HG03135 (cell line): ENCODE measurements at regions not wholly inside any gene's neighbourhood (a gene's known extent, or its start where the extent isn't known, plus 50 kb on each side); places are given as distances from the start of the nearest gene placed in this dataset.

Experiments used
- ATAC-seq: cut with Tn5 transposase; IDR thresholded peaks from one replicate; pipeline ENCODE4 v1.9.1; 2021; ENCODE audit warnings: mild to moderate bottlenecking, moderate library complexity; ENCODE audit not compliant: unreplicated experiment

DNA sequence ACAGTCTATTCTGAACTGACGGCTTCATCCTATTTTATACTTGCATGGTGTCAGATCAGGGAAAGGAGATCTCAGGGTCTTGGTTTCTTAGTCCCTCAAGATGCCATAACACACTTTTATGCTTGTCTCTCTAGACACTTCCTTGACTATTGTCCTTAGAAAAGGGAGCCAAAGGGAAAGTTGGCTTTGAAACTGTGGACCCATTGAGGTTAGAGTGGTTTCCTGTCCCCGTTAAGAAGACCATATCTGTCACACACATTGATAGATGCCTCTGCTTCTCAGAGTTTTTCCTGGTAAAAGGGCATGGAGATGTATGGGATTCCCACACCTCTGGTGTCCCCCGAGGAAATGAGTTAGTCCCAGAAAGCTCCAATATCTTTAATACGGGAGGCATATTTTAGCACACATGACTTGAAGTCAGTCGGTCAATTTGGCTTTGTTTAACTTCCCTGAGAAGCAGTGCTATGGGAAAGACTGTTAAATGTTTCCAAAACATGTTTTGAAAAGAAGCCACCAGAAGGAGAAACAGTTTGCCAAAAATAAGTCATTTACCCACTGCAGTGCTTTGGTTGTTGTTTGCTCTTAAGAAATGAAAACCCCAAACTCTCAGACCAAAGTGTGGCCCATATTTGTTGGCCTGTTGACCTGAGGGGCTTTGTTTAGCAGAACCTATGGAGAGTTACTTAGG, 133.4 kb upstream of the CXCR4 start:
- ATAC-seq = no peak

- no peak for ATAC-seq
These were observed 132.2 kb upstream of the CXCR4 start for GRCh38 chr2:136250131-136250530.

DNA sequence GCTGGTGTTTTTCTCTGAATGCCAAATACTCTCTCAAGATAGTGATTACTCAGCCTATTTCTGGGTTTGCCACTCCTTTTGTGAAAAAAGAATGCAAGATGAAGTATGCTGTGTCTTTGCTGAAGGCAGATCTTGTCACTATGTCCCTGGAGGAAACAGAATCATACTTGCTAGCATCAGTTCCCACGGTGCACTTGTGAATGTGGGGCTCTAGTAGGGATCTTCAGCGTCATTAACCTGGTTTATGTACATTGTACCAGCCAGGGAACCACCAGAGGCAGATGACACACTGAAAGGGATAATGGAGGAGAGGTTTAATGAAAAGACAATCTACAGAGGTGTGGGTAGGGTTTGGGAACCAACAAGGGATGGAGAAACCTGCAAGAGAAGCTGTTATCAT, 131.0 kb upstream of the CXCR4 start:
- ATAC-seq = no peak

DNA sequence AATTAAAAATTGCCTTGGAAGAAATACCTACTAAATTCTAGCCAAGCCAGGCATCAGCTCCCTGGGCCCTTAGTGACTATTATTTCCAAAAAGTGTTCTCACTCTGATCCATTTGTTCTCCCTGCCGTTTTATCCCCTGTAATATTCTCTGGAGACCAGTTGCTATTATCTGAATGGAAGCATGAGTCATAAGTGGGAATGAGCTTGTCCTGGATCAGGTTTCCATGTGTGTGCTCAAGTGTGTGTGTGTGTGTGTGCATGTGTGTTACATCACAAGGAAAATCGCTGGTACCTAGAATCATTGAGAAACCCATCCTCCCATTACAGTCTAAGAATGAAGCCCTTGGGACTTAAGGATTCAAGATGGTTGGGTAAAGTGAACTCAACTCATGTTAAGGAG, 130.3 kb upstream of the CXCR4 start:
- no peak for ATAC-seq

DNA sequence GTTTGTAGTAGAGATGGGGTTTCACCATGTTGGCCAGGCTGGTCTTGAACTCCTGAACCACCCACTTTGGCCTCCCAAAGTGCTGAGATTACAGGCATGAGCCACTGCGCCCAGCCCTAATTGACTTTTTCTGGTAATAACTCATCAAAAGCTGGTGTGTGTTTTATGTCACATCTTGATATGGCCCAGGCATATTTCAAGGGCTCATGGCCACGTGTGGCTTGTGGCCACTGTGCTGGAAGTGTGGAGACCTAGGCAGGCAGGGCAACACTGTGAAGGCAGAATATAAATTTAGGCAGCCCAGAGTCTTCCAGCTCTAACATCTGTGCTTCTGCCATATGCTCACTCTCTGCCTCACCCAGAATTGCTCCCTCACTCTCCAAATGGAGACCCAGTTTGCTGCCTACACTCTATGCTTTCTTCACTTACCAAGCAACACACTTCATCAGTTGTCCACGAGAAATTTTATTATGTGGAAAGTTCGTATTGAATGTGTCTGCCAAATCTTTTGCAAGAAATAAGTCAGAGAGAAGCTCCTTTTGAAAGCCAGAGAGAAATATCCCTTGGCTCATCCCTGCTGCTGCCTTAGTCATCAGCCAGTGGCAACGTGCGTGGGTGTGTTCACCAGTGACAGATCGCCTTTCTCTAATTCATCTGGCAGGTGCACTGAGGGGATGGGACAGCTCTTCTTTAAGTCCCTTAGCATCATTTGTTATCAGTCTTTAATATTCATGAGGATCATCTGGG, 129.4 kb upstream of the CXCR4 start:
- no peak for ATAC-seq

GRCh38 chr2:136246086-136246669, 128.2 kb upstream of the CXCR4 start:
- peak; percentile 62 for ATAC-seq

DNA sequence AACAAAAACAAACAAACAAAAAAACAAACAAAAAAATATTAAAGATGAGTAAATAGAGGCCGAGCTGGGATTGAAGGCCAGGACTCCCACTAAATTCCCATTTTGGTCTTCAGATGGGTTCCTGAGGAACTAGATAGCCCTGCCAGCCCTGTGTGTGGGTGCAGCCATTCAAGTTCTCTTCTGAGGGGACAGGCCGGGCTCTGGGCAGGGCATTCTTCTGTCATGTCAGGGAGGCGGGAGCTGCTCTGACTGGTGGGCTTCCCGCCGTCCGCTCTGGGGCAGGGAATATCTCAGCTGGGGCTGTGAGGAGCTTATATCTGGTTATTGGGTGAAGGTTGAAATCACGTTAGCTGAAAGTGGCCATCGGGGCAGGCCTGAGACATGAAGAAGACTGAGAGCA, 127.3 kb upstream of the CXCR4 start:
- no peak for ATAC-seq

DNA sequence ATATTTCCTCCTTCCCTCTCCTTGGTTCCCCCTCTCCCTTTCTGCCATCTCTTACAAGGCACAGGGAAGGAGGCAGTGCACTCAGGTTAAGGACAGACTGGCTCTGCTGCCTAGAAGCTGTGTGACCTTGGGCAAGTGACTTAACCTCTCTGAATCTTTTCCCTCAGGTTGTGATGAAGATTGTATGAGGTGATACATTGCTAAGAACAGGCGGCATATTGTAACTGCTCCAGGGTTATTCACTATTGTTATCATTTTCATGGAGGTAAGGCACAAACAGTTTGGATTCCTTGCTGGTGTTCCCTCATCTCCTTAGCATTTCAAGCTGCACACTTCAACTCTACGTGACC, 126.6 kb upstream of the CXCR4 start:
- ATAC-seq = no peak

DNA sequence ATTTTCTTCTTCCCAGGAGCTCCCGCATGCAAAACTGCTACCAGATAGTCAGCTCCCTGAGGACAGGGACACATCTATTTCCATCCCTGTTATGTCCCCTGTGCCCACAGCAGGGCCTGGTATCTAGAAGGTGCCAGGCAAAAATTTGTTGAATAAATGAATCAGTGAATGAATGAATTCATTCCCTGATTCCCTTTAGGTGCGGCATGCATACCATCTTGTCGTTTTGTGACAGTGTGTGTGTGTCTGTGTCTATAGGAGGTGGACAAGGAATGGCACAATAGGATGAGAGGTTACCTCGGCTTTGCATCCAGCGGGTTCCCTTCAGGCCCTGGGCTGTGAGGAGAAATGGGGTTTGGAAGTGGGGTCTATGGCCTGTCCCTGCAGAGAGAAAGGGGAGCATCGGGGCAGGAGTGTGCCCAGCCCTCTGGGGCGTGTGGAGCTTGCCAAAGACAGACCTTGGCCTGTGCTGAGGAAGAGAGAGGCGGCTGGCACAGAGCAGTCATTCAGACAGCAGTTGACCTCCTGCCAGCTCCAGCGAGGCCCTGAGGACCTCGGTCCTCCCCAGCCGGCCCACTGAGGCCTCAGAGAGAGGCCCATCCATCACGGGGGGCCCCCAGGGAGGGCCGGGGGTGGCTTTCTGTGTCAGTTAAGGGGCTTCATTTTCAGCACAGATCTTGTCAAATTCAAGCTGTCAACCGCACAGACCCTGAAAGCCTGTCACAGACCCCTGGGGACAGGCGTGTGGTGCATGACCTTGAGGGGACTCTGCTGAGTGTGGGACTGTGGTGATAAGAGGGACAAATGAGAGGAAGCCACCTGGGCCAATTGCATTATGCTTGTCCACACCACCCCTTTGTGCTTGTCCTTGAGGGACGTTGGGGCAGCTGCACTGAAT, 125.9 kb upstream of the CXCR4 start:
- ATAC-seq = no peak

DNA sequence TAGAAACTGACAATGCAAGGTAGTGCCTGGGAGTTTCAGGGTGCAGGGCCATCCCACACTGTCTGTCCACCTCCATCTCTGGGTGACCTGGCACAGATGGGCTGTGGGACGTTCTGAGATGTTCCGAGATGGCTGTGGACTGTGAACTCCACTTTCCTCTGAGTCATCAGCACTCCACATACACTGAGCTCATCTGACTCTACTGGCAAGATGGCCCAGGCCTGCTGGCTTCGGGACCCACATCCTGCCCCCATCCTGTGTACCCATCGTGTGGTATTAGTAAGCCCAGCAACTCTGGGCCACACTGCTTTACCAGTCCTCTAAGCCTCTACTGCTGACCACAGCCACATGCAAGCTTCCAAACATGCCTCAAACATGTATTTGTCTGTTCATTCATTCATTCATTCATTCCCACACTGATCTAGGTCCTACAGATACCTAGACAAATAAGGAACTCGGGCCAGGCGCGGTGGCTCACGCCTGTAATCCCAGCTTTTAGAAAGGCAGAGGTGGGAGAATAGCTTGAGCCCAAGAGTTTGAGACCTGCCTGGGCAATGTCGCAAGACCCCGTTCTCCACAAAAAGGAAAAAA, 124.8 kb upstream of the CXCR4 start:
- ATAC-seq = no peak

DNA sequence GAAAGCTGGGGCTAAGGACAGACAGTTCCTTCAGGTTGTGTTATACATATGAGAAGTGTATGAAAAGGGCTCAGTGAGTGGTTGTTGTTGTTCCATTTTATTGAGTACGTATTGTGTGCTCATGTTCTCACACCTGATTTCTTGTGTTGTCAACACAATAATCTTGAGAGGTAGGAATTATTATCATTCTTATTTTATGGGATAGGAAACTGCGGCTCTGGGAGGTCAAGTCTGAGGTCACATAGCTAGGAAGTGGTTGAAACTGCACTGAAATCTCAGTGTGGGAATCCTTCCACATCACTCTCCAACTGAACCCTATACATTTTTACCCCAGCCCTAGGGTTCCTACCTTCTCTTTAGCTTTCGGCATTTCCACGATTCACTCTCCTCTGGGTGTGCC, 124.2 kb upstream of the CXCR4 start:
- ATAC-seq = no peak

DNA sequence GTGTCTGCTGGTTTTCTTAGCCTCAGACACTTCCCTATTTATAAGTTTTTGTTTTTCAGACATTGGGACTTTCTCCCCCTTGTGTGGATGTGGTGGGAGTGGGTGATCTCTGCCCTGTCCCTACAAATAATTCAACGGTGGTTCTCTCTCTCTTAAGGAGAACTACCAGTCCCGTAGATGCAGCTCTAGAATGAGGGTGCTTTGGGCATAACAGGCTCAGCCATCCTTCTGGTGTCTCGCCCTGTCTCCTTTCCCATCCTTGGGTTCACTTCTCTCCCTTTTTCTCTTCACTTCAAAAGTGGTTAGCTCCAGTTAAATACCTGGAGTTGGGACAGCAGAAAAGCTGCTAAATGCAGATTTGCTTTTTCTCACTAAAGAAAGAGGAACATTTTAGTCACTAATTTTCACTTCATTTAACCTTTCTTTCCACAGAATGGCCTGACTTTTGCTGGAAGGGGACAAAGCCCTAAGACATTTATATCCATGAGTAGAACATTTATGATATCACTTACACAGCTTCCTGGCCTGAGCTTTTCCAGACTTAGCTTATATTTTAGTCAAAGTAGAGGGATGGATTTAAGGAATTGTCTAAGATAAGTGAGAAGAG, 121.2 kb upstream of the CXCR4 start:
- ATAC-seq = no peak

DNA sequence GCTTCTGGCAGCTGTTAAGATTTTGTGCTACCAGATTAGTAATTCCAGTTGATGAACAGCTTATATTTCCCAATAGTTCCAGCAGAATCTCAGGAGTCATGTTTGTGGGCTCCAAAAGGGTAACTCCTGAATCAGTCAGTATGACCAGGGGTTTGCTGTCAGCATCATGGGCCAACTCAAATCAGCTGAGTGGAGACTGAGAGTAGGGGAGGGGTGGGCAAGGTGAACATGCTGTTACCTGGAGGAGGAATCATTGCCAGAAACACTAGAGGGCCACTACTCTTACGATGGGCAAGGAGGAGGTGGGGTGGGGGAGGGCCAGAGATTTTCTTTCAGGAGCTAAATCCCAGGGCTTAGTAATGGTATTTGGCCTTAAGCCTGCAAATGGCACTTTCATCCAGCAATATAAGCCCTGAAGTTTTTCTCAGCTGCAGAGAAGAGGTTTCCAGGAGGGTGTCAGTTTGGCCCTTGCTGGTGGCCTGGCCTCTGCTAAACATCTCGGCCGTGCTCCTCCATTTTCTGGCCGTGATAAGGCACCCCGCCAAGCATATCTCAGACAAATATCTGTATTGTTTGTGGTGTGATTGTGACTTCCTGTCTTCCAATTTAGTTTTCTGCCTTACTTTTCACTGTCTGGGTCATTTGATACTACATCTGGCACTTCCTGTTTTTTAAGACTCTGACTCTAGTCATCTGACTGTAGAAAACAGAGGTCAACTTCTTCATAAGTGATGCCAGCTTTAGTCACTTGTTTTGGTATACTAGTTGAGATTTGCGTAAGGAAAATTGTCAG, 120.5 kb upstream of the CXCR4 start:
- ATAC-seq = peak; percentile 85

DNA sequence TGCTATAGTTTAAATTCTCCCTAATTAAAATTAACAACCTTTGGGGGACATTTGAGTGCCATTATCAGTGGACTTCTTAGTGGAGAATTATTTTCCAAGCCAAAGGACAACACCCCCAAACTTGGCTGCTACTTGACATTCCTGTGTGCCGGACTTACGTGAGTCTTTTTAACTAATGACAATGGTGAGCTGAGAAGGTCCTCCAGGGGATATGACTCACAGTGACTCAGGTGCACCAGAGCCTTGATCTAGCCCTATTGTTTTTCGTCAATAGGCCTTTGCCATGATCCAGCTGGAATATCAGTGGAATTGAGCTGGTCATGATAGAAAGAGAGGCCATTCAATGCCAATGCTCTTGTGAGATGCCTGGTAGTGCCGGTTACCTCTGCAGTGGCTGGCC, 118.1 kb upstream of the CXCR4 start:
- ATAC-seq = no peak

DNA sequence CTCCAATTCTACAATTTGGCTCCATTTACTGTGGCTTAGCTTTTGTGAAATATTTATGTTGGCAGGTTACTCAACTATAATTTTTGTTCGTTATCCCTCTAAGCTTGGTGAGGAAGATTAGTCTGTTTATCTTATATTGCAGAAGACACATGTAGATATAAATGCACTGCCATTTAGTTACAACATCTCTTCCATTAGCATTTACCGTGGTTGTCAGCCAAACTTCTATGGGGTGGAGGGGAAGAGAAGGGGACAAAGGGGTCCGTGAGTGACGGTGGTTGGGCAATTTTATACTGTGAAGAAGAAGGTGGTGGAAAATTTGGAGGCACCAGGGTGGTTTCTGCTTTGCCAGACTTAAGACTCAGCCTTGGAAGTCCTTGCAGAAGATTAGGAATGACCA, 117.6 kb upstream of the CXCR4 start:
- no peak for ATAC-seq

DNA sequence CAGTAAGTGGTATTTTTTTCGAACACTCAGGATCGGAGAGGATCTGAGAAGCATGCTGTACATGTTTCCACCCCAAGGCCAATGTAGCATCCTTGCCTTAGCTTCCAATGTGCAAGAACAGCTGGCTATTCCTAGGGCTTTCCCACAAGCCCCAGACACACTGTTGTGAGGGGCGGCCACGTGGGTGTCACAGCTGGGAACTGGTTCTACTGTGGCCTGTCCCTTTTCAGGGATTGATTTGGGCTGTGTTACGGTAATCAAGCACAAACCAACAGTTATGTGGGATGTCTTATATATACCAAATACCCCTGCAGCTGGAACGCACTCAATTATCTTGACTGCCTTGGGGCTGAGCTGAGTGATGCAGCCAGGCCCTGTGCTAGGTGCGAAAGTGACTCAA, 116.3 kb upstream of the CXCR4 start:
- ATAC-seq = no peak

DNA sequence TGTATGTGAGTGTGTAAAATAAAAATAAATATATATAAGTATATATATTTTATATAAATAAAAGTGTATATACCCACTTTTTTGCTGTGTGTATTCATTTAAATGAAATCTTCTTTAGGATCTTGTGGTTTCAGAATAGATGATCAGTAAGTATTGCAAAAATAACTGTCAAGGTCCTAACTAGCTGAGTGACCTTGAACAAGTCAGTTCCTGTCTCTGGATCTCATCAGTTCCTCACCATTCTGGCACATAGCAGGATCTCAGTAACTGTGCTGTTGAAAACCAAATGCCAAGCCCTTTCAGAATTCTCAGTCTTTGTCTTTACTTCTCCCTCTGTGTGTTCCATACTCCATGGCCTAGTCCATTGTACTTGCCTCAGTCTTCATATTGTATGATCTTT, 115.3 kb upstream of the CXCR4 start:
- ATAC-seq = no peak

DNA sequence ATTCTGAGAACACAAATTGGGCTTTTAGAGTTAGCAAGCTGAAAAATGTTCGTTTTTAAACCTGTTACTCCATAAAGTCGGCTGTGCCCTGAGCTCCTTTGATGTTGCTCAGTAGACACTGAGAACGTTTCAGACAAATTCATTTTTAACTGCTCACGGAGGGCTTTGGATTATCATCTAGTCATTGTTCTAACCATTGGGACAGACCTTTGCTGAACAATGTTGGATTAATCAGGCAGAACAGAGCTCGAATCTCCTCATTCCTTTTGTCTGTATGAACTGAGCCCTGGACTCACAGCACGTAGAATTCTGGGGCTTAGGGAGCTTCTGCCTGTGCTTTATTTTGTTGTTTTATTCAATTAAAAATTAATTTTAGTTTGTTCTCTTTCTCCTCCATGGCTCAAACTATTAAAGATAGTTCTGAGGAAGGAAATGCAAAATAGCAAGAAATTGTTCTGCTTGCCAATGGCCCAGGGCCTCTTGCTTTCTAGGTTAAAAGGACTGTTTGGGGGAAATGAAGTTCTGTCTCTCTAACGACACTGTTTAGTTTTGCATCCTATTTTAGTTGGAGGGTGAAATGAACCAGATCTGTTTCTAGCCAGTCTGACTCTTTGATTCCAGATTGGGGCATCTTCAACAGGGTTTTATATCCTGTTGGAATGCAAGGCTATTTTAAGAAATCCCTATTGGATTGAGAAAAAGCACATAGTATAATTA, 114.7 kb upstream of the CXCR4 start:
- no peak for ATAC-seq

DNA sequence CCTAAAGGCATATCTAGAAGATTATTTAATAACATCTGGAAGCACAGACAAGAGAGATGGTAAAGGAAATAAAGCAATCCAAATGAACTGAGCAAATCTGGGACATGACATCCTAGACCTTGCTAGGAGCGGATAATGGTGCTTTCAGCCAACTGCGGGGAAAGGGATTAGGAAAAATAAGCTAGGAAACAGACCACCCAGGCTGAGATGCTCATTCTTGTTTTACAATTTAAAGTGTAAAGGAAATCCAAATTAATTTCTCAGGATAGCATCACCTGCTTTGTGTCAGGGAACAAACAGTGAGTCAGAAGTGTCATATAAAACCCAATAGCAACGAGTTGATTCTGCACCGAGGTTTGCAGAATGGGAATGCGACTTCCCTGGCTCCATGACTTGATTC, 112.5 kb upstream of the CXCR4 start:
- ATAC-seq = no peak
